ENCODE measurements at regions not wholly inside any gene's neighbourhood (a gene's known extent, or its start where the extent isn't known, plus 50 kb on each side); places are given as distances from the start of the nearest gene placed in this dataset.
"Not testable (repeated sequence)": the region's sequence is repeated elsewhere in the genome, so short reads cannot be mapped to it uniquely, and the experiment has no call there.

- TF ChIP-seq CTCF (IDR thresholded peaks at IDR 0.05; ENCODE audit: extremely low read depth, missing control alignments) = no peak
- peak; percentile 79 for DNase-seq (ENCODE audit: low spot score)
Measured at GRCh38 chr11:123357990-123358827, 71.9 kb upstream of the GRAMD1B start.

- TF ChIP-seq CTCF (IDR thresholded peaks at IDR 0.05; ENCODE audit: extremely low read depth, missing control alignments) = no peak
- DNase-seq (ENCODE audit: low spot score) = no peak
Measured at GRCh38 chr11:123357353-123357989, 72.6 kb upstream of the GRAMD1B start.

GRCh38 chr11:123356539-123356938 lies 73.5 kb upstream of the GRAMD1B start:
- TF ChIP-seq CTCF (IDR thresholded peaks at IDR 0.05; ENCODE audit: extremely low read depth, missing control alignments) = no peak
- DNase-seq (ENCODE audit: low spot score) = no peak

GRCh38 chr11:123354371-123354975 lies 75.6 kb upstream of the GRAMD1B start:
- TF ChIP-seq CTCF (IDR thresholded peaks at IDR 0.05; ENCODE audit: extremely low read depth, missing control alignments) = no peak

GRCh38 chr11:123351375-123351774 lies 78.7 kb upstream of the GRAMD1B start:
- no peak for DNase-seq (ENCODE audit: low spot score)
- no peak for TF ChIP-seq CTCF (IDR thresholded peaks at IDR 0.05; ENCODE audit: extremely low read depth, missing control alignments)

More at GRCh38 chr11:123354371-123354975, 75.6 kb upstream of the GRAMD1B start:
- no peak for DNase-seq (ENCODE audit: low spot score)

- TF ChIP-seq CTCF (IDR thresholded peaks at IDR 0.05; ENCODE audit: extremely low read depth, missing control alignments) = no peak
- no peak for DNase-seq (ENCODE audit: low spot score)
Measured at GRCh38 chr11:123349382-123349781, 80.7 kb upstream of the GRAMD1B start.

GRCh38 chr11:123344790-123345357 lies 85.2 kb upstream of the GRAMD1B start:
- no peak for TF ChIP-seq CTCF (IDR thresholded peaks at IDR 0.05; ENCODE audit: extremely low read depth, missing control alignments)
- DNase-seq (ENCODE audit: low spot score) = no peak

GRCh38 chr11:123344188-123344587 lies 85.9 kb upstream of the GRAMD1B start:
- not testable (repeated sequence) for DNase-seq (ENCODE audit: low spot score)

All from GM20000 (cell line).